Transverse colon (tissue), 4 donors: ENCODE measurements at regions not wholly inside any gene's neighbourhood (a gene's known extent, or its start where the extent isn't known, plus 50 kb on each side); places are given as distances from the start of the nearest gene placed in this dataset.

Experiments used
- CTCF ChIP-seq, 5 experiments: fragments of 200-600 bp in 3 of 5; fragments of 450-650 bp in 2 of 5; sonication (generic) in 3 of 5; IDR thresholded peaks; 1 replicate in 2 of 5; 2 replicates in 3 of 5; pipeline ENCODE4 v1.5.1; 2016 to 2017; ENCODE audit warnings: antibody characterized with exemption in 5 of 5, inconsistent platforms in 3 of 5, mild to moderate bottlenecking in 2 of 5, moderate library complexity in 1 of 5
- EP300 ChIP-seq: sonication (generic); formaldehyde crosslinking; IDR thresholded peaks from one replicate; pipeline ENCODE4 v1.6.1; 2017; ENCODE audit warnings: antibody characterized with exemption, low read depth
- POLR2A ChIP-seq: fragments of 450-650 bp; IDR thresholded peaks from one replicate; pipeline ENCODE4 v1.6.1; 2016; ENCODE audit warnings: antibody characterized with exemption, mild to moderate bottlenecking, moderate library complexity
- POLR2AphosphoS5 ChIP-seq, 3 donors: sonication (generic); formaldehyde crosslinking; IDR thresholded peaks; one replicate each; pipeline ENCODE4 v1.6.1; 2016; ENCODE audit warnings: antibody characterized with exemption in 3 of 3

GRCh38 chr2:128838244-128838643, 519.6 kb upstream of the HS6ST1 start:
- no peak for TF ChIP-seq POLR2AphosphoS5 (IDR thresholded peaks at IDR 0.05)
- no peak for TF ChIP-seq CTCF (IDR thresholded peaks at IDR 0.05)
- TF ChIP-seq POLR2A: no peak
- TF ChIP-seq EP300: no peak
